KMS-11 (cell line): ENCODE measurements at regions not wholly inside any gene's neighbourhood (a gene's known extent, or its start where the extent isn't known, plus 50 kb on each side); places are given as distances from the start of the nearest gene placed in this dataset.

Experiments used
- H2AFZ ChIP-seq: fragments of 200-600 bp; sonication (generic); 2 replicates; pipeline ENCODE4 v1.6.1; 2016; ENCODE audit warnings: antibody characterized with exemption, mixed run types, low read depth
- H3K27ac ChIP-seq: fragments of 200-600 bp; sonication (generic); 2 replicates; pipeline ENCODE4 v1.6.1; 2016; ENCODE audit warnings: mild to moderate bottlenecking, mixed run types
- H3K27me3 ChIP-seq: fragments of 200-600 bp; sonication (generic); 2 replicates; pipeline ENCODE4 v1.6.1; 2017; ENCODE audit warnings: mild to moderate bottlenecking, low read depth, mixed run types, moderate library complexity; ENCODE audit not compliant: insufficient read depth
- H3K36me3 ChIP-seq: fragments of 200-600 bp; sonication (generic); 2 replicates; pipeline ENCODE4 v1.6.1; 2017; ENCODE audit warnings: mild to moderate bottlenecking, mixed run types; ENCODE audit not compliant: insufficient read depth
- H3K4me1 ChIP-seq: fragments of 200-600 bp; sonication (generic); 2 replicates; pipeline ENCODE4 v1.6.1; 2016; ENCODE audit warnings: mild to moderate bottlenecking, low read depth, mixed run types; ENCODE audit not compliant: poor library complexity, severe bottlenecking
- H3K4me2 ChIP-seq: fragments of 200-600 bp; sonication (generic); 2 replicates; pipeline ENCODE4 v1.7.0; 2016; ENCODE audit warnings: mild to moderate bottlenecking, mixed run types
- H3K4me3 ChIP-seq: fragments of 200-600 bp; sonication (generic); IDR thresholded peaks from 2 replicates; pipeline ENCODE4 v1.6.1; 2017; ENCODE audit warnings: low read depth, low read length, mixed read lengths; ENCODE audit not compliant: insufficient read depth
- H3K79me2 ChIP-seq: fragments of 200-600 bp; sonication (generic); 2 replicates; pipeline ENCODE4 v1.6.1; 2016; ENCODE audit warnings: low read depth, mixed run types; ENCODE audit not compliant: insufficient read depth
- H3K9ac ChIP-seq: fragments of 200-600 bp; sonication (generic); 2 replicates; pipeline ENCODE4 v1.6.1; 2016; ENCODE audit warnings: mild to moderate bottlenecking, mixed run types
- H4K20me1 ChIP-seq: fragments of 200-600 bp; sonication (generic); 2 replicates; pipeline ENCODE4 v1.6.1; 2016; ENCODE audit warnings: mild to moderate bottlenecking, mixed run types; ENCODE audit not compliant: insufficient read depth
- TF ChIP-seq, protein P1 (sequence below): fragments of 200-600 bp; sonication (generic); conservative IDR thresholded peaks from 2 replicates; pipeline ENCODE4 v1.6.1; 2017; ENCODE audit warnings: low read depth, mild to moderate bottlenecking, antibody characterized with exemption, low read length, moderate library complexity, mixed read lengths

GRCh38 chr9:94159069-94159939 is 75.0 kb downstream of the PTPDC1 start:
- Histone ChIP-seq H3K4me2 (no peak overlapping the region), H3K36me3 (no peaks in the 10 kb centered on the region), H3K27me3 (no peaks in the 10 kb centered on the region), H3K4me3 (no peak overlapping the region), H3K27ac (no peak overlapping the region), H3K9ac (no peak overlapping the region), H4K20me1 (no peaks in the 10 kb centered on the region), H3K79me2 (no peaks in the 10 kb centered on the region), H3K4me1 (no peaks in the 10 kb centered on the region), H2AFZ (no peak overlapping the region)
- TF ChIP-seq, protein P1, sequence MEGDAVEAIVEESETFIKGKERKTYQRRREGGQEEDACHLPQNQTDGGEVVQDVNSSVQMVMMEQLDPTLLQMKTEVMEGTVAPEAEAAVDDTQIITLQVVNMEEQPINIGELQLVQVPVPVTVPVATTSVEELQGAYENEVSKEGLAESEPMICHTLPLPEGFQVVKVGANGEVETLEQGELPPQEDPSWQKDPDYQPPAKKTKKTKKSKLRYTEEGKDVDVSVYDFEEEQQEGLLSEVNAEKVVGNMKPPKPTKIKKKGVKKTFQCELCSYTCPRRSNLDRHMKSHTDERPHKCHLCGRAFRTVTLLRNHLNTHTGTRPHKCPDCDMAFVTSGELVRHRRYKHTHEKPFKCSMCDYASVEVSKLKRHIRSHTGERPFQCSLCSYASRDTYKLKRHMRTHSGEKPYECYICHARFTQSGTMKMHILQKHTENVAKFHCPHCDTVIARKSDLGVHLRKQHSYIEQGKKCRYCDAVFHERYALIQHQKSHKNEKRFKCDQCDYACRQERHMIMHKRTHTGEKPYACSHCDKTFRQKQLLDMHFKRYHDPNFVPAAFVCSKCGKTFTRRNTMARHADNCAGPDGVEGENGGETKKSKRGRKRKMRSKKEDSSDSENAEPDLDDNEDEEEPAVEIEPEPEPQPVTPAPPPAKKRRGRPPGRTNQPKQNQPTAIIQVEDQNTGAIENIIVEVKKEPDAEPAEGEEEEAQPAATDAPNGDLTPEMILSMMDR, result no peak

- Histone ChIP-seq H3K27me3 (no peaks in the 10 kb centered on the region), H2AFZ (no peak overlapping the region), H3K4me1 (peaks cover 6% of the 10 kb centered on the region), H3K4me3 (no peak overlapping the region), H3K79me2 (no peaks in the 10 kb centered on the region), H4K20me1 (no peaks in the 10 kb centered on the region), H3K27ac (no peak overlapping the region), H3K4me2 (no peak overlapping the region), H3K9ac (no peak overlapping the region), H3K36me3 (no peaks in the 10 kb centered on the region)
- TF ChIP-seq, protein P1, result no peak
Measured at GRCh38 chr9:94160594-94161501, 76.6 kb downstream of the PTPDC1 start.

DNA sequence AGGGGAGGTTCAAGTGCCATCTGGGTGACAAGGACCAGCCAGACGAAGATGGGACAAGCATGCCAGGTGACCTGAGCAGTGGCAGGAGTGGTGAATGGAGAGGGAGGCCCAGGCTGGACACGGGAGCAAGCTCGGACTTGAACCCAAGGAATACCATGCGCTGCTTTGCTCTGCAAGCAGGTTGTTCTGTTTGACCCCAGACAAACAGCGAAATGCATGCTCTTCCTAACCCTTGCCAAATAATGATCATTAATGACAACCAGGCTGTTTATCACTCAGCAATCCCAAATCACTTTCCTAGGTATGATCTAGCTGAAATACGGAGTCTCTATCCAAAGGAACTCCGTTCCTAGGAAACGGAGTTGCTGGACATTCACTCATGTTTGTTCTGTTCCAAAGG is 77.4 kb downstream of the PTPDC1 start:
- H2AFZ ChIP-seq, result no peak overlapping the region
- peaks cover 6% of the 10 kb centered on the region for H3K4me1 ChIP-seq
- no peaks in the 10 kb centered on the region for H3K27me3 ChIP-seq
- H3K36me3 ChIP-seq, result no peaks in the 10 kb centered on the region
- no peaks in the 10 kb centered on the region for H3K79me2 ChIP-seq
- no peak overlapping the region for H3K4me3 ChIP-seq
- no peak overlapping the region for H3K9ac ChIP-seq
- H3K4me2 ChIP-seq, result no peak overlapping the region
- TF ChIP-seq, protein P1, result no peak
- H3K27ac ChIP-seq, result no peak overlapping the region
- H4K20me1 ChIP-seq, result no peaks in the 10 kb centered on the region

GRCh38 chr9:94164806-94165549 is 80.7 kb downstream of the PTPDC1 start:
- peak overlapping the region; percentile 99; the same call in 1 of the 2 replicates for H3K27ac ChIP-seq
- H3K79me2 ChIP-seq, result peaks cover 31% of the 10 kb centered on the region
- H4K20me1 ChIP-seq, result peaks cover 28% of the 10 kb centered on the region
- TF ChIP-seq, protein P1, result no peak
- no peaks in the 10 kb centered on the region for H3K36me3 ChIP-seq
- H3K4me2 ChIP-seq, result peak overlapping the region; percentile 51
- peaks cover 30% of the 10 kb centered on the region for H3K4me1 ChIP-seq
- peak overlapping the region; percentile 79 for H2AFZ ChIP-seq
- no peaks in the 10 kb centered on the region for H3K27me3 ChIP-seq
- H3K4me3 ChIP-seq, result no peak overlapping the region
- H3K9ac ChIP-seq, result peak overlapping the region; percentile 45; the same call in 1 of the 2 replicates
